ENCODE measurements at regions not wholly inside any gene's neighbourhood (a gene's known extent, or its start where the extent isn't known, plus 50 kb on each side); places are given as distances from the start of the nearest gene placed in this dataset.
"Not testable (repeated sequence)": the region's sequence is repeated elsewhere in the genome, so short reads cannot be mapped to it uniquely, and the experiment has no call there.

DNA sequence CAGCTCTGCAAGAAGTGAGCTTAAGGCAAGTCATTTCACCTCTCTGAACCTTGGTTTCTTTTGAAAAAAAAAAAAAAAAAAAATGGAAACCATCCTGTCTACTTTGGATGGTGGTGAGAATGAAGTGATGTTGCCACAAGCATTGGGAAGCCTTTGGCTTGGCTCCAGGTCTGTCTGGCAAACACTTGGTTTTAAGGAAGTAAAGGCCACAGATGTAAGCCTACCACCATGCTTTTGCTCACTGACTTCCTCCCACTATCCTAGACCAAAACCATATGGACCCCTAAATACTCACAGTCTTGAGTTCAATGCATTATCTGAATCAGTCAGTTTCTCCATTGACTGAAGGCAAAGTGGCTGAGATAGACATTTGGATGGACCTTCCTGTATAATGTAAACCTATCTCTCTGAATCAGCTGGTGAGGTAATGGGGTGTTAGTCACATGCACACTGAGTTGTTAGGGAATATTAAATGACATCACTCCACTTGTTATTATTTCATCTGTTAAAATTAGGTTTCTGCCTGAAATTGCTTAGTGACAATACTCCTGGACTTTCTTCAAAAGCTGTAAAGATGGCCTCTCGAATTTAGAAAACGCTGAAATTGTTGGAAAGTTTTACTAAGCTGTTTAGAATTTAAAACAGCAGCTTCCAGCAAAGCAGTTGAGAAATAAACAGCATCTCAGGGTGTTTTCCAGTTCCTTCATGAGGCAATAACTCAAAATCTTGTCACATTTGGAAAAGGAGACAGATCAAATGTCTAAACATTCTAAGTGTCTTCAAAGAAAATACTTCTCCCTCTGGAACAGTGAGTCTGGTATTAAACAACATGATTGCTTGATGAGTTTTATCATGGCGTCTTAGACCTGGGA lies 833.5 kb downstream of the DHX35 start:
- DNase-seq = no peak

DNA sequence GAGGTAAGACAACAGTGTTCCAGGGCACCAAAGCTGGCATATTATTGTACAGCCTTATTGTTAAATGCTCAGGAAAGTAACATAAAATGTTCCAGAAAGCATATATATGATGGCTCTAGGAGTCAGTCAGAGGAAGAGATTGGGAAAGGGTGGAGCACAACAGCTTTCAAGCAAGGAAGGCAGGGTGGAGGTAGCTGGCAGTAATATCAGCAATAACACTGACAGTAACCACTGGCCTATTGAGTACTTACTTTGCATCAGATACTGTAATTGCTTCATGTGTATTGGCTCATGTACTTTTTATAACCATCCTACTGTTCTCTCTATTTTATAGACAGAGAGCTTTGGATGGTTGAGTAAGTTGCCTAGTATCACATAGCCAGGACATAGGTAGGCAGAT lies 830.2 kb downstream of the DHX35 start:
- DNase-seq = no peak

DNA sequence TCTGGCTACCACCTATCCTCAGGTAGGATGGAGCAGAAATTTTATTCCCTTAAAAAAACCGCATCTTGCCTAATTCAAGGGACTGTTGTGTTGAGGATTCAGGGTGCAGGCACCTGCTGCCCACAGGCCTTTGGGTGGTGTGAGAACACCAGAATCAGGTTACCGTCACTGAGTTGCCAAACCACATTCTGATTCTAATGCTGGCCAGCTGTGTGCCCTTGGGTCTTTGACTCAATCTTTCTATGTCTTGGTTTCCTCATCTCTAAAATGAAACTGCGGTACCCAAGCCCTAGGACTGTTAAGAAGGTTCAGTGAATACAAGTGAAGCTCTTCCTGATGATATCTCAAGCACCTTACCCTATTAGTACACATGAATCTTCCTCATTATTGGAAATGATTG lies 827.3 kb downstream of the DHX35 start:
- no peak for DNase-seq

DNA sequence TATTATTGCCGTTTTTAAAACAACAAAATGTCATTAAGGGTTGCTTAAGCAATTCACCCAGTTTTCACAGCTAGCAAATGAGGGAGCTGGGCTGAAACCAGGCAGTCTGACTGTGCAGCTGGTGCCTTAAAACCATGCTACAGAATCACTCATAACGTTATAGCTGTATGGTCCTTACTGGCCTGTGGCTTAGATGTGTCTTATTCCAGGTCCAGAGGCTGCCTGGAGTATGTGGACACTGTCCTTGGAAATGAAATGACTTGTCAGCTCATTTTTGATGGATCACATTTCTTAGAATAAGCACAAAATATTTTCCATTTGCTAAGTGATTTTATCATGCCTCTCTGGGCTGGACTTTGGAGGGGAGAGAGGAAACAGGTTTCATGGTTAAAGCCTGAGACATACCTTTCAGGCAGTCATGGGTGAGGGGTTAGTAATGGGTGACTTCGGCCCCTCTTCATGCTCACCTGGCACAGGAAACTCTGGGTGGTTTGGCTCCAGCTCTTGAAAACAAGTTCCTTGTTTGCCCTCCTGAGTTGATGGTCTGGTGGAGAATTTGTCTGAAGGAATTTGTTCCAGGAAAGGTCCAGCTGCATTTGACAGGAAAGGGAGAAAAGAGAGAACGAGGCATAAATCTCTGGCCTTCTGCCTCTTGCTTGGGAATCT lies 823.2 kb downstream of the DHX35 start:
- no peak for DNase-seq

DNA sequence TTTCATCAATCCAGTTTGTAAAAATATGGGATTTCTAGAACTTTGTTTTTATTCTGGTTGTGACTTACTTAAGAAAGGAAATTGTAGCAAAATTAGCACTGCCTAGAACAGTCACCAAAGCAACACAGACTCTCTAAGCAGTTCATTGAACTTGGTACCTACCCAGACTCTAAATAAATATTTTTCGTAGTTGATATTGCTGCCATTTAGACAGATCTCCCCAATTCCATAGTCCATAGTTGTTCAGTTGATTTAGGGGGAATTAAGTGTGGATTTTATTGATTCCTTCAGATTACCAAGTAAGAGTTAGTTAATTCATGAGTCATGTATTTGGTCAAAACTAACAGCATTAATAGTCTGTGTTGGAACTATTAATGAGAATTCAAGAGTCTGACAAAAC lies 822.5 kb downstream of the DHX35 start:
- no peak for DNase-seq

DNA sequence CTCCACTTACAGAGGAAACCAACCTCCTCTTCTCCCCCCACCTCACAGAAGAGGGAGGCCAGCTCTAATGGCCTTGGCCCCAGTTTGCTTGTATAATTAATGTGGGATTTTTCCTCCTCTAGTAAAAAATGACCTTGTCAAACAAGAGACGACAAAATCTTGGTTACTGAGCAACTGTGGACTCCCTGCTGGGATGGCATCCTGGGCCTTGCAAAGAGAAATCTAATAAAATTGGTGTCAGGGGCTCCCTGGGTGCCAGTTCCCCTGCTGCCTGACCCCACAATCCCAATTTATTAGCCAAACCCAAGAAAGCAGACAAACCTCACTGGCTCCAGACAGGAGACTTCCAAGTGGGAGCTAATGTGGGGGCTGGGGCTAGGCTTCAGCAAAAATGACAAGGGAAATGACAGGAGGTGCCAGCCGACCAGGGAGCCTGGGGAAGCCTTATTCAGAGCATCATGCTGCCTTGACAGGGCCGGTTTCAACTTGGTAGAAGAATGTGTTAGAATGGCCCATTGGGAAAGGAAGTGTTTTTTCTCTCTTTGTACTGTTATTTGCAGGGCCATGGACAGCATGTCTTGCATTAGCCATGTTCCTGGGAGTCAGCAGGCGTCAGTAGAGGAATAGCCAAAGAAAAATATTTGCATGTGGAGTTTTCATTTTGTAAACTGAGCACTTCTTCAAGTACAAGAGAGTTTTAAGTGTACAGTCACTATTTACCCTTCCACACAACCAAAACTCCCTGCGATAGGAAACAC lies 816.9 kb downstream of the DHX35 start:
- DNase-seq = no peak

DNA sequence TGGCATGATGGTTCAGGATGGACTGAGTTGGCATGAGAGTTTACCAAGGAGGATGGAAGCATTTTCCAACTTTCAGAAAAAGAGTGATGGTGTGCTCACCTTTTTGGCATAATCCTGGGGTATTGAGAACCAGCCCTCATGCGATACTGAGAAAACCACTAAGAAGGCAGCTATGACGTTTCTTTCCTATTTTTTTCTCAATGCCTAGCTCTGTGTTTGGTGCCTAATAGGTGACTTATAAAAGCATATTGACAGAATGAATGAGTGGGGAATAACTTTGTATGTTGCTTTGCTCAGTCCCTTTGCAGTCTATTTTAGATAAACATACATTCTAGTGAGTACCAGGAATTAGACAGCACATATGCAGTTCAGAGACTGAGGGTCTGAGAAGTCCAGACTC lies 816.3 kb downstream of the DHX35 start:
- no peak for DNase-seq

DNA sequence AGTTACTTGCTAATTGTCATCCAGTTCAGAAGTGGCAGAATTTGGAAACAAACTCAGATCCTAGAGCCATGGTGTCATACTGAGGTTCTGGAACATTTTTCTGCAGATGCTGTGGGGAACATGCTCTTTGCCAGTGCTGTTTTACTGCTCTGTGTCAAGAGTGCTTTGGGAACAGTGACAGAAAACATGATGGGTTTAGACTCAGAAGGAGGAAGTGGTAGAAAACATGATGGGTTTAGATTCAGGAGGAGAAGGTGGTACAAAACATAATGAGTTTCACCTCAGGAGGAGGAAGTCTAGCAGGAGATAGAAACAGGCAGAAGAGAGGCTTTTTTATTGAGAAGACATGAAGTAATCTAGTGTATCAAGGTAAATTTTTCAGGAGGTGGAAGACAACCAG lies 815.5 kb downstream of the DHX35 start:
- DNase-seq = no peak

DNA sequence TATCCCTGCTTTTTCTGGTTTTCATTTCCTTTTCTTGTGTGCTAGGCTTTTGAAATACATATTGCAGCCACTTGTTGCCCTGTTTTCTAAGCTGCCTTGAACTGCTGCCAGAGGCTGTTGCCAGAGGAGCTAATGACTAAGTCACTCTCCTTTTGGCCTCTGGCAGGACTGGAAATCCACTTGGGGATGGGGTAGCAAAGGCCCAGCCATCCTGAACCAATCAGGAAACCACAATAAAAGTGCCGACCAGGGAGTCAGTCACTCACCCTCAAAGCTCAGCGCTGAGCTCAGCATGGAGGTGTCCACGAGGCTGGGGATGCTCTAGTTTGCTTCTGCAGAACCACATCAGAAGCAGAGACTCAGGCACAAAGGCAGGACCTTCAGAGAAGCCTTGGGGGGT lies 813.0 kb downstream of the DHX35 start:
- no peak for DNase-seq

DNA sequence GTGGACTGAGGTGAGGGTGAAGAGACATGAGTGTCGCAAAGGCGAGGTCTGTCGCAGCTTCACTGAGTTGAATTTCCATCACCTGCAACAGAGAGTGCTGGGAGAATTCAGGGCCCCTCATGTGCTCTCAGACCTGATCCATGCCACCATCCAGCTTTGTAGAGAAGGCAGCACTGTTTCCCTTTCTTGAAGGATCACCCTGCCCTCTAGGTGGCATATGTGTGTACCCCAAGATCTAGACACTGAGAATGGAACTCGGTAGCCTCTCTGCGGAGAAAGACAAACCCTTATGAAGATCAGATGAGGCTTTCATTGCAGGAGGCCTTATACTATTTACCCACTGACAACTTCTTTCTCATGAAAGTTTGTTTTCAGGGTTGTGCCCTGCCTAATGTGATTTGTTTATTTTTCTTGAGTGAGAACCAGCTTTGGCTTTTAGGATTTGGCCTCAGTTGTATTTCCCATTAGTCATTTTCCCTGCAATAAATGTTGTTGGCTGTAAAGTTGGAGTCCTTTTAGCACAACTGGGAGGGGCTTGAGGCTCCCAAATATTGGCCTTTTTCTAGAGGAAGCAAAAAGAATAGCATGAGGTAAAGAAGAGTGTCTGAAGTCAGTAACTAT lies 811.3 kb downstream of the DHX35 start:
- no peak for DNase-seq

DNA sequence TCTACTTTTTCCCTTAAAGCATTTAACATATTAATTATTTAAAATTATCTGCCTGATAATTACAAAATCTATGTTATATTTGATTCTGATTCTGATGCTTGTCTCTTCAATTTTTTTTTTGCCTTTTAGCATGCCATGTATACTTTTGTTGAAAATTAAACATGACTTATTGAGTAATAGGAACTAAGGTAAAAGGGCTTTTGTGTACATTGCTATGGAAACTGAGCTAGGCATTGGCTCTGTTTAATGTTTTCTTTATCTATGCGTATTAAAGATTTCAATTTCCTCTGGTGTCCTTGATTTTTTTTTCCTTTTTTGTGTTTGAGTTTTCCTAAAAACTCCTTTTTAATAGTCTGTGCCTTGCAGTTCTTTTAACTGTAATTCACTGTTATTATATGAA lies 805.2 kb downstream of the DHX35 start:
- DNase-seq = no peak

DNA sequence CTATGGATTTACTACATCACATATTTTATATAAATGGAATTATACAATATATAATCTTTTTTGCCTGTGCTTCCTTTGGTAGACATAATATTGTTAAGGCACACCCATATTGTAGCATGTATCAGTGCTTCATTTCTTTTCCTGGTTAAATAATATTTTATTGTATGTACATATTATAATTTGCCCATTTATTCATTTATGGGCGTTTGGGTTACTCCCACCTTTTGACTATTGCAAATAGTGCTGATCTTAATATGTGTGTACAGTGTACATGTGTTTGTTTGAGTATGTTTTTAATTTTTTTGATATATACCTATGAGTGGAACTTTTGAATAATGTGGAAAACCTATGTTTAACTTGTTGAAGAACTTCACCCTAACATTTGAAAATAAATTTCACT lies 804.2 kb downstream of the DHX35 start:
- no peak for DNase-seq

DNA sequence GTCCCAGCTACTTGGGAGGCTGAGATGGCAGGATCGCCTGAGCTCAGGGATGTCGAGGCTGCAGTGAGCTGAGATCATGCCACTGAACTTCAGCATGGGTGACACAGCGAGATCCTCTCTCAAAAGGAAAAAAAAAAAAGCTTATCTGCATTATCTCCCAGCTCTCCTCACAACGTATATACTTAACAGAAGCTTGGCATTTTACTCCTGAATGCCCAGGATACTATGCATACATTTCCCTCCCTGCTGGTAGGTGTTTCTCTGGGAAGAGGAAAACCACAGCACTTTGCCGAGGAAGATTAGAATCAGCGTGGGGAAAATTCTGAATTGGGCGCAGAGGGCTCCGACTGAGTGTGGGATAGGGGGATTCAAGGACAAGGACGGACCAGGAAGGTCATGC lies 800.6 kb downstream of the DHX35 start:
- no peak for DNase-seq

DNA sequence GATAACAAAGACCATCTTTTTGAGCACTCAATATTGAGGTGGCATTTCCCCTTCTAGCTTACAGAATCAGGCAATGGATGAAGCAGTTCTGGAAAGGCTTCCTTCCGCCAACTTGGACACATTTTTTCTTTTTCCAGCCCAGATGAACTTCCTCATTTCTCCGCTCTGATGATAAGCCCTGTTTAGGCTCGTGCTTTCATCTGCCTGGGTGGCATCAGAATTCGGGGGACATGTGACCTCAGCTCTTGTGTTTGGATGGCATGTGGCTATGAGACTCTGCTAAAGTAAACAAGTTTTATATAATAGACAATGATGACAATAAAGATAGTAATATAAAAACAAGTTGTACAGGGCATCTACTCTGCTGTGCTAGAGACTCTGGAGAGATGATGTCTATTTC lies 796.7 kb downstream of the DHX35 start:
- no peak for DNase-seq

DNA sequence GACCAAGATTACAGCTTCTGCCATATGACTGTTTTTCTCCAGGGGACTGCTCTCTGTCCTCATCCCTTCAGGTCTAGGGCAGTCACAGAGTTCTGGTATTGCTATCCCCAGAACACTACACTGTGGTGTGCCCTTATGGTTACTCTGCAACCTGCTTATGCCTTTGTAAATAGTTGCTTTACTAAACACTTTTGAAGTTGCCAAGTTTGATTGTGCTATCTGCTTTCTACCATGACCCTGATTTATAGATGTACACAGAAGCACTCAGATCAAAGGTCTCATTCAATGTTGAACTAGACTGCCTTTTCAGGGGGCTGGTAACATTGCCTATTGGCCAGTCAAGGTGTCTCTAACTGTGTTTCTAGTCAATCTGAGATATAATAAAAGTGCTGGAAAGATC lies 794.7 kb downstream of the DHX35 start:
- no peak for DNase-seq

DNA sequence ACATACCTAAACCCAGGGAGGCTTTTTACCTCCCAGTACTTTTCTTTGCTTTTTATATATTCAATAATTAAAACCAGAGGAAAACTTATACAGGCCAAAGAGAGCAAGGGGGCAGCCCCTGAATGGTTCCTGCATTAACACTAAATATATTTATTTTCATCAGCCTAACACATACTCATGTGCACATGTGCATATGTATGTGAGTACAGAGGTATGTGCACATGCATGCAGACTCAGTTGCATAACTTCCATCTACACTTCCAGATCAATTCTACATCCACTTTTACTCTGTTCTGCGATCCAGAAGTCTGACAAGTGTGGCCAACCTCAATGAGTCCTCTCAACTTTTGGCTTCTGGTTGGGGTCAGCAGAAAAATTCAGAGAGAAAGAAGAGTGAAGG lies 794.2 kb downstream of the DHX35 start:
- DNase-seq = no peak

DNA sequence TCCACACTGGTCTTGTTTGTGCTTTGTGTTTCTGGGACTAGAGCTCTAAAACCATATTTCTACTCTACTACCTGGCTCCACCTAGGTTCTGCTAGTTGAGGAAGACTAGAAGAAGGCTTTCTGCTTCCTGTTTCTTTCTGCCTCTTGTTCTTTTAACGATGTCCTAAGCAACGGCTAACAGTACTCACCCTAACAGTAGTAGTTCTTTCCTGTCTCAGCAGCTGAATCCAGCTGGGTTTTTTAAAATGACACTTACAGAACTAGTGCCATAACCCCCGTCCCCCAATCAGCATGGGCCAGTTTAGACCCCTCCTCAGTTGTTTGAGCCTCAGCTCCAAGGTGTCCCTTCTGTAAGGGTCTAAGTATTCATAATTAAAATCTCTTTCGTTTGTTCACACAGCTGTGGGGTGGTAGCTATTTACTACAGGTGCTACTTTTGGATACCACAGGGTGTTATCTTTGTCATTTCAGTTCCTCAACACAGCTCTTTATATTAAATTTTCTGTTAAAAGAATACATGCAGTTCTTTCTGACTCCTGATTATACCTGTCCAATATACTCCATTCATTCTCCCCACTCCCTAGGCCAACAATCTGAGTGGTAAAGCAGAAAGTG lies 790.2 kb downstream of the DHX35 start:
- DNase-seq = no peak

DNA sequence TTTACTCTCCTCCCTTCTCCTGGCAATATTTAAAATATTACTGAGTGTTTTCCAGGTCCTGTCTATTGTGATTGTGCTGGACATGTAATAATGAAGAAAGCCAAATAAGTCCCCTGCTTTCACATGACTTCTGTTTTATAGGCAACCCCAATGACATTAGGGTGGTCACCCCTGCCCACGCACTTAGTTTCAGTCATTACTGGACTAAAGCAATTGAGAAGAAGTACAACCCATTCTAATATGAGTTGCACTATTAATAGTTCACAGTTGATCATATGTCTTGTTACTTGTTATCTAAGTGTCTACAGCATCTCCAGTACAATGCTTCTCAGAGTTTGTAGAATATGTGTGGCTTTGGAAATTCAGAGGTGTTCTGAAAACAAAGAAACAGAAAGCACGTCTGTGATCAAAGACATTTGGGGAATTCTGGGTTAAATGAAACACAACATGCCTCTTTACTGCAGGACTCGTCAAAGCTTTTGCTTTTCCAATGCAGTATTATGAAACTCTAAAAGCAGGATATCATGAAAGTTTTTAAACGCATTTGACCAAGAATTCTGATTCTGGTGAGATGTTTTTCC lies 789.5 kb downstream of the DHX35 start:
- no peak for DNase-seq

DNA sequence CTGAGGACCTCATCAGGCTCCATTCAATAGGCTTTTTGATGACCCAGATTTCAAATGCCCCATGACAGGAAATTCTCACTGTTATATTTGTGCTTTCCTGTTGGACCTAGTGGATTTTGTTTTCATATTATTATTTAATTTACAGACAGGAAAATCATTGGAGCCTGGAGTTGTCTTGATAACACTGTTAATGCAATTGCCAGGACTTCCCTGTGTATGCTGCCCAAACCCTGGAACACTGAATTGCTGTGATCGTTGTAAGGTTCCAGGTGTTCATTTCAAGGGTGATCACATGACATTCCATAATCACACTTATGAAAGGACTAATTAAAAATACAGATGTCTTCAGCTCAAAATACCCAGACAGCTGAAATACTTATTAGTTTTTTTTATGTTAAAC lies 783.2 kb downstream of the DHX35 start:
- DNase-seq = no peak

DNA sequence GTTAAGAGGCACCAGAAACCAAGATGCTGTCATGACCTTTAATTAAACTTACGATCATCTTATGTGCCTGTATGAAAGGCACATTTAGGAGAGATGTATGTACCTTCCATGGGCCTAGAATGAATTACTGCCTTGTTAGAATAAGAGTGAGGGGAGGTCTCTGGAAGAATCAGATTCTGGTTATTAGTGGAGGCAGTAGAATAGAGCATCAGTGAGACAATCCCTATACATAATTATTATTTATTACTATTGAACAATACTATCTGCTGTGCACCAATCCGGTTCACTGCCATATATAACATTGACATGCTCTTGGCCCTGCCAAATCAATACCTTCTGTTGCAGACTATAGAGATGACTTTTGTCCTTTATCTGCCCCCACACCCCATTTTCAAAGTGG lies 776.5 kb downstream of the DHX35 start:
- no peak for DNase-seq

DNA sequence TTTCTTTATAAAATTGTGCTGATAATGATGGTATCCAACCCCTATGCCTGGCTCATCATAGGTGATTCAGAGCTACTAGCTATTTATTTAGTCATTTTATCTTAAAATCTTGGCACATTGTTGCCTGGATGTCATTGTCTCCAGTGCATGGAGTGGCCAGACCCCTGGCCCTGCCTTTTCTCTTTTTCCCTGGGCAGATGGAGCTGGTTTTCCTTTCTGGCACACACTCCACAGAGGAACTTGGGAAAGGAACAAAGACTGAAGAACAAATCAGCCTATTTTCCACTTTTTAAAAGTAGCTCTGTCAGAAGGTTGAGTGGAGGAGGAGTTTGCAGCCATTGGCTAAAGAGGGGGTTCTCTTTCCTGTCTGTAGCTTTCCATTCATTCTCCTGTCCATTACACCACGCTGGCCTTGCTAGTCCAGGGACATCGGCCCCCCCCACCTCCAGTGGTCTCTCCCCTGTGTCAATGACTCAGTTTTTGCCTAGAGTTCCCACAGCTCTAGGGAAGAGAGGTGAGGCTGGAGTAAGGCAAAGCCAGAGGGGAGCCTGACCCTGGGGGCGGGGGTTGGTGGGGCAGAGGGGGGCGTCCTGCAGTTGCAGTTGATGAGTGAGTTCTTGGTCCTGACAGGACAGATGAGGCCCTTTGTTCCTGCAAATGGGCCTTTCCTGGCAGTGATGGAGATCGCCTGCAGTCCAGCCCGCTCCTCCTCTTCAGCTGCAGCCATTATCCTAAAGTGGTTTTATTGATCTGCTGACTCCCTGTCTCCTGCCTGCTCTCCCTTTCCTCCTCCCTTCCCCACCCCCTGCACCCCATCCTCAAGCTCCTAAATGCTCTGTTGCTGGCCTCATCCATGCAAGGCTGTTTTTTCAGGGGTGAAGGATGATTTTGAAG lies 774.5 kb downstream of the DHX35 start:
- no peak for DNase-seq

DNA sequence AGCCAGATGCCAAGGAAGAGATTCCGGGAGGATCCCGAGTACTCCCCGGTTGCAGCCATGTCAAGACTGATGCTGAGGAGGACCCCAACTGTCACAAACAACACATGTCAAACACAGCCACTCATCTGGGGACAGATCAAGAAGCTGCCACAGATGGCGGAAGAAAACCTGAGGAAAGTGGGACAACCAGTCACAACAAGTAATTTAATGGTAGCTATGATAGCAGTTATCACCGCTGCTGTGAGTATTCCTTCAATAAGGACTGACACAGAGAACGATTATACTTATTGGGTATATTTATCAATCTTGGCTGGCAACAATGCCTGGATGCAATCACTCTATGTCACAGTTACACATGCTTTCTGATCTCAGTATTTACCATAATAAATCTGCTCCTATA lies 763.4 kb downstream of the DHX35 start:
- DNase-seq = not testable (repeated sequence)

Measured in CD4-positive, alpha-beta T cell treated with Interleukin-15 for 1 hour (primary cell).